ENCODE measurements at regions not wholly inside any gene's neighbourhood (a gene's known extent, or its start where the extent isn't known, plus 50 kb on each side); places are given as distances from the start of the nearest gene placed in this dataset.

DNA sequence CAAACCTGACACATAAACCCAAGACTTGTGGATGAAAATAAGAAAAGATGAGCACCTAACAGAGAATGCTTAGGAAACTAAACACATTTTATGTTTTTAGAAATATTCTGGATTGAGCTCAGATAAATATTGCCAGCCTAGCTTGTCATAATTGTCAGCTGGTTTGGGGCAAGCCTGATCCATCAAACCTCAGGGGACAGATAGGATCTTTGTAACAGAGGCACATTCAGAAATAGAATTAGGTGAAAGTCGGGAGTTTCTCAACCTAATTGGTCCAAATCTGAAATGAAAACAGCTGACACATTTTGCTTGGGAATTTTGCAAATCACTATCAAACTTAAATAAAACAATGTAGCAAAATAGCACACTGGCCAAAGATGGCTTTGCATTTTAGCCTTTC is 503.7 kb downstream of the ANXA1 start:
- DNase-seq (ENCODE audit: low read depth) = no peak

DNA sequence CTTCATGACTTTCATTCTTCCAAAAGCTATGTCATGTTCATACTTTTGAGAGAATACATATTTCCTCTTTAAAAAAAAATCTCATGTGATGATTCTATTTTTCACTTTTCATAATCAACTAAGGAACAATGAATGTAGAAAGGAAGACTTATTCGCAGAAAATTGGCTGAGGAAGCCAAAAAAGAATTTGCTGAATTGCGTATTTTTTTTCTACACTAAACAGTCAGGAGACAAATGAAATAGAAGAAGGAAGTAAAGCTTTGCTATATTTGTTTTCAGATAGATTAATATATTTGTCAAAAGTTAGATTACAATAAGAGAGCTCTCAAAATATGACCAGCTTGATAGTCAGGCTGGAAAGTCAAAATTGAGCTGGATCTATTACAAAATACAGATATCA is 504.2 kb downstream of the ANXA1 start:
- no peak for DNase-seq (ENCODE audit: low read depth)

DNA sequence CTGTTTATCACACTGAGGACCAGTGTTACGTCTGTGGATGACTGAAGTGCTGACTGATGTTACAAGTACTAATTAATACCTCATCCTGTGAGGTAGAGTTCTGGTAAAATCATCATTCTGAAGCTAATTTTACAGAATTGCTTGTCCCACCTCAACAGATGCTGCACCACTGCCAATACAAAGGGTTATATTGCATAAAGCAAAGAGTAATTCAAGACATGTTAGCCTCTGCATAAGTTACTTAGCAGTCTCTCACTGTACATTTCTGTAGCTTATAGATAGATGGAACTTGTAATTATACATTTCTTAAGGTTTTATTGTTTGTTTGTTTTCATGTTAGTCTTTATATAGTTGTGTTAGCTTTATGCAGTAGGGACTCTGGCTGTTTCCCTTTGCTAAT is 513.6 kb downstream of the ANXA1 start:
- DNase-seq (ENCODE audit: low read depth) = no peak

GRCh38 chr9:73667749-73668148 is 516.1 kb downstream of the ANXA1 start:
- no peak for DNase-seq (ENCODE audit: low read depth)

DNA sequence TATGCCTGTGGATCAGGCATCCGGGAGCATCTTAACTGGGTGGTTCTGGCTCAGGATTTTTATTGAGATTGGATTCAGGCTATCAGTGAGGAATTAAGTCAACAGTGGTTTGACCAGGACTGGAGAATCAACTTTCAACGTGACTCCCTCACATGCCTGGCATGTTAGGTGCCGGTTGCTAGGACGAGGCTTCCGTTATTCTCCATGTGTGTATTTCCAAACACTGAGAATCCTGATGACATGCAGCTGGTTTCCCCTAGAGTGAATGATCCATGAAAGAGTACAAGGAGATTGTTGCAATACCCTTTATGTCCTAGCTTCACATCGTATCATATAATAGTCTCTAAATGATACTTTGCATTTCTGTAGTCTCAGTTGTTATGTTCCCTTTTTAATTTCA is 529.2 kb downstream of the ANXA1 start:
- DNase-seq (ENCODE audit: low read depth) = no peak

DNA sequence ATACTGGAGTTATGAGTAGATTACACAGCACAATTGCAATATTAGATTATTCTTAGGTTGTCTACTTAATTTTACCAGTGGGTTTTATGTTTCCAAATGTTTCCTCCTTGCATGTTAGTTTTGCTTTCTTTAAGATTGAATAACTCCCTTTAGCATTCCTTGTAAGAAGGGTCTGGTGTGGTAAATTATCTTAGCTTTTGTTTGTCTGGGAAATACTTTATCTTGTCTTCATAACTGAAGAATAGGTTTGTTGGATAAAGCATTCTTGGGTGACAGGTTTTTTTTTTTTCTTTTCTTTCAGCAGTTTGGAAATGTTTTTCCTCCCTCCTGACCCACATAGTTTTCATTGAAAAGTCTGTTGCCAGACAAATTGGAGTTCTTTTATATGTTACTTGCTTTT is 531.1 kb downstream of the ANXA1 start:
- no peak for DNase-seq (ENCODE audit: low read depth)

- no peak for DNase-seq (ENCODE audit: low read depth)
Observed at GRCh38 chr9:73683862-73684591, 532.4 kb downstream of the ANXA1 start.

GRCh38 chr9:73684601-73685000 is 532.9 kb downstream of the ANXA1 start:
- DNase-seq (ENCODE audit: low read depth) = no peak

- DNase-seq (ENCODE audit: low read depth) = no peak
Observed at GRCh38 chr9:73685786-73686185, 534.1 kb downstream of the ANXA1 start.

DNA sequence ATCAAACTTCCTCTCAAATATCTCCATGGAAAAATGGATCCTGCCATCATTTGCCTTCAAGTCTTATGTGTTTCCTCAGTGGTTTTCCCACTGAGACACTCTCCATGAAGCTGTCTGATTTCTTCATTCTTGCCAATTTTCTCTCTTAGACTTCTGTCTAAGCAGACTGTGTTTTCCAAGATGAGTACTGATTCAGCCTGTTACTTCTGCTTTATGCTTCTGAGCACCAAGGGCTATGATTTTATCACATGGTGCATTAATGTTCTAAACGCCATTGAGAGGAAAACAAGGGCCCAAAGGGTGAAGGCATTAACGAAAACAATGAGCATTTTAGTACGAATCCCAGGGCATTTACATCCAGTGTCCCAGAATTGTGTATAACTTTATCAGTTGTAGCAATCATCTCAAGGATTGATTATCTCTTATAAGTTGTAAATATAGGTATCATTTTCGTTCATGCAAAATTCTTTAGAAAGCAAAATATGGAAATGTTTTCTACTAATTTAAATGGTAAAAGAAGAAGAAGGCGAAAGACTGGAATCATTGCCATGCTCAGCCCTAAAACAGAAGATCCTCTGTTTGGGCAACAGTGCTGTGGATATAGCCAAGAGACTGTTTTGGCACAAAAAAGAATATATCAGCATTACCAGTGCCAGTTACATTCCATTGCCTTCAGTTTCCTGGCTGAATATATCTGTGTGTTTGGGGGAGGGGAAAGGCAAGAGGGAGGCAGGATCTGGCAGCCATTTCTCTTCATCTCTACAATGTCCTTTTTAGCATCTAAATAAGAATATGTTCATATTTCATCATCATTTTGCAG is 537.6 kb downstream of the ANXA1 start:
- DNase-seq (ENCODE audit: low read depth) = no peak

DNA sequence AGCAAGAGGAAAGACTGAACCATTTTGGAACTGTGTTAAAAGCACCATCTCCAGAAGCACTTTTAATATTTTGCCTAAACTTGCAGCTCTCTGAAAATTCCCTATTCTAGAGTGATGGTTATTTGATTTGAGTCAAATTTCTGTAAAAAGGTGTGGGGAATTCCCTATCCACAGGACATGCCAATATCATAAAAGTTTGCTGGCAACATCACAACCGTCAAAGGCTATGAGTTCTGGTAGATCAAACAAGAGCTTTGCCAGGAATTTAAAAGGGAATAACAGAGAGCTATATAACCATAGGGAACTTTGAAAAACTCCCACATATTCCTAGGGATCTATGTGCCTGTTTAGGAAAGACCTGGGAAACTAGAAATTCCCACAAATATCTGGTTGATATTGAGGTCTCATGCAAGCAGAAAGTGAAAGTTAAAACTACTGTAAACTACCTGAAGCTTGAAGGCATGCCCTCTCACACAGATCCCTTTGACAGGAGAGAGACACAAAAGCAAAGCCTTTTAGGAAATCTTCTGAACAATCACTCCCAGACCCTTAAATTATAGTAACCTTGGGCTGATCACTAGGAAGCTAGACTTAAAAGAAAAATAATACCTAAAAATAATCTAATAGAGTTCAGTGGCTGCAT is 549.9 kb downstream of the ANXA1 start:
- DNase-seq (ENCODE audit: low read depth) = no peak

DNA sequence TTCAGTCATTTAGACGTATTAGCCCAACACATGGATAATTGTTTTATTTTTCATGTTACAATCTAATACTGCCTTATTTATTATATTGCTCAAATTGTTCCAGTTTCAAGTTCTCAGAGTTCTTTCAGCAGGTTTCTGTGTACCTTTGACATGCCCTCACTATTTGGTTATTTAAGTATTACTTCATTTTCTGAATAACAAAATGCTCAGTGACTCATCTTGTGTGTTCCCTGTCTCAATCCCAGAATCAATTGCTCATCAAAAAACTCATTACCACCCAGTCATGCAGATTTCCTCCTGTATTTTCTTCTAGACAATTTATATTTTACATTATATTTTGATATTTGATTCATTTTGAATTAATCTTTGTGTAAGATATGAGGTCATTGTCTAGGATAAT is 562.6 kb downstream of the ANXA1 start:
- no peak for DNase-seq (ENCODE audit: low read depth)

DNA sequence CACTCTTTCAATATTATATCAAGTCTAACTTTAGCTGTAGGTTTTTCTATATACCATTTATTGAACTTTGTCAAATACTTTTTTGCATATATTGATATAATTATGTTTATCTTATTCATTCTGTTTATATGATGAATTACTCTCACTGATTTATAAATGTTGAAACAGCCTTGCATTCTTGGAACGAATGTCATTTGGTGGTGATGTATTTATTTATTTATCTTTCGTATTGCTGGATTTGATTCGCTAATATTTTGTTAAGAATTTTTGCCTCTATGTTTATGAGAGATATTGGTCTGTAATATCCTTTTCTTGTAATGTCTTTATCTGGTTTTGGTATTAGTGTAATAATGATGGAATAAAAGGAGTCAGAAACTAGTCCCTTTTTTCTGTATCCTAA is 563.9 kb downstream of the ANXA1 start:
- no peak for DNase-seq (ENCODE audit: low read depth)

DNA sequence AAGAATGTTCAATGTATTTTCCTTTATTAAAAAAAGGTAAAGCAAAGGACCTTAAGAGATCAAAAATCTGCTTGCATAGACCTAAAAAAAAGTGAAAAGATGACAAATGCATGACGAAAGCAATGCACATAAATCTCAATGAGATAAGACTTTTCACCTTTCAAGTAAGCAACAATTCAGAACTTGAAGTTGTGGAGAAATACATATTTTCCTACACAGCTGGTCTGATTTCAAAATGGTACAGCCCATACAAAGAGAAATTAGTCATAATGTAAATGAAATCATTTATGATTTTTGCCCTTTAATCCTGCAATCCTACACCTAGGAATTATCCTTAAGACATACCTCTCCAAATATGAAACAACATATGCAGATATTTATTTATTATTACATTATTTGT is 568.0 kb downstream of the ANXA1 start:
- DNase-seq (ENCODE audit: low read depth) = no peak

DNA sequence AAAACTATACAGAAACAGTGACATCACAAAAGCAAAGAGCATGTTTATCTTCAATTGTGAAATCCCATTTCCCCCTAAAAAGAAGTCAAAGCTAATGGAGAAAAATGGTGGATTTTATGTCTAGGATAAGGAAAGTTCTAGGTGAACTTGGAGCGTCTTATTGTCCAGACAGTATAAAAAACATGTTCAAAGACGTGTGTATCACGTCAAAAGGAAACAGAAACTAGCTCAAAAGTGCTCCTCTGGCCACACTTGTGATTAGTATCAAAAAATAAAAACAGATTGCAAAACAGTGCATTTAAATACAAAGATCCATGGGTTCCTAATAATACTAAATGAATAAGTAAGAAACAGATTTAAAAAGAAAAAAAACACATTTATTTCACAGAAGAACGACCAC is 568.9 kb downstream of the ANXA1 start:
- DNase-seq (ENCODE audit: low read depth) = no peak

DNA sequence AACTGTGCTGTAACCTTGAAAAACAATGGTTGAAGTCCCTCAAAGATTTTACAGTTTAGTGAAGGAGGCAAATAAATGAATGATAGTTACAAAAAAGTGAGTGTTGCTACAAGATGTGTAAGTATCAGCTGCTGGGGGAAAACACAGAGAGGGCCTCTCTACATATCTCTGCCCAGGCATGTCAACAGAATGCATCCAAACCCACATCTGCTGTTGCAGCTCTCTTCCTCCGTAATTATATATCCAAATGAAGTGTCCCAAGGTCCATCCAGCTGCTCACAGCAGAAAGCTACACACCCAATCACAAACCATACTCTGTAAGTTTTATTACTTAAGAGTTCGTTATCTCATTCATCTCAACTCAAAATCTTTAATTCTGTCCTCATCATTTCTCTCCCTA is 584.6 kb downstream of the ANXA1 start:
- DNase-seq (ENCODE audit: low read depth) = no peak

DNA sequence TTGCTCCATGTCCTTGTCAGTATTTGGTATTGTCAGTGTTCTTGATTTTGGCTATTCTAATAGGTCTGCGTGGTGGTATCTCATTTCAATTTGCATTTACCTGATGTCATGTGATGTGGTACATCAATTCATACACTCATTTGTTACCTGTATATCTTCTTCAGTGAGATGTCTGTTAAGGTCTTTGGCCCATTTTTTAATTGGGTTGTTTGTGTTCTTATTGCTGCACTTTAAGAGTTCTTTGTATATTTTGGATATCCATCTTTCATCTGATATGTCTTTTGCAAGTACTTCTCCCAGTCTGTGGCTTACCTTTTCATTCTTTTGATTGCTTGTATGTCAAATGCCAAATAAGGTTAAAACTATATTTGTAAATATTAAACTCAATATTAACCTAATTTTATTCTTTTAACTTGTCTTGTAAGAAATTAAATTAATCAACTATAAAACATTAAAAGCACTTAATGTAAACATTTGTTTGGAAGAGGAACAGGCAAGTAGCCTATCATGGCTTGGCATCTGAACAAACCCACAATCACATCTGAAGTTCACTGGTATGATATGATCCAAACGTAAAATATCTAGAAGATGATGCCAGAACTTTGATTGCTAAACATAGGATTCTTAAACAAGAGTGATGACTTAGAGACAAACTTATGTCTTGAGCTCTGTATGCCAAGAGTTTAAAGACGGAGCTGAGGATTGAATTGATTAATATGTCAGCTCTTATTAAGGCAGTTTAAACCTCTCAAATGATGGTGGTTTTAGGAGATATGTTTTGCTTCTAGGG is 587.3 kb downstream of the ANXA1 start:
- DNase-seq (ENCODE audit: low read depth) = no peak

GRCh38 chr9:73741316-73741715 is 589.7 kb downstream of the ANXA1 start:
- DNase-seq (ENCODE audit: low read depth) = no peak

- no peak for DNase-seq (ENCODE audit: low read depth)
Observed at GRCh38 chr9:73742412-73742811, 590.7 kb downstream of the ANXA1 start.

DNA sequence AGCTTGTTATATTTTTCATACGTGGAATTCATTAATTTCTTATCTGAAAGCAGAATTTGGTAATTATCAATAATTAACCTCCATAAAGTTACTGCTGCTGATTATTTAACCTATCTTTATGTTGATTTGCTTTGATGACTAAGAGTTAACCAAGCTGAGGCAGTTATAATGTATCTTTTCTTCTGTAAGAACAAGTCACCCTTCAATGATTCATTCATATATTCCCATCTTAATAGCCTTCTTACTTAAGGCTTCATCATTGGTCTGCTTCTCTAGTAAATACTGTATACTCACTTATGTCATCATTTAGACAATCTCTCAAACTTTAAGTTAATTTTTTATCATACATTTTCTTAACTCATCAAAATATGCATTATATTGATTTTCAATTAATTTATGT is 592.2 kb downstream of the ANXA1 start:
- DNase-seq (ENCODE audit: low read depth) = no peak

DNA sequence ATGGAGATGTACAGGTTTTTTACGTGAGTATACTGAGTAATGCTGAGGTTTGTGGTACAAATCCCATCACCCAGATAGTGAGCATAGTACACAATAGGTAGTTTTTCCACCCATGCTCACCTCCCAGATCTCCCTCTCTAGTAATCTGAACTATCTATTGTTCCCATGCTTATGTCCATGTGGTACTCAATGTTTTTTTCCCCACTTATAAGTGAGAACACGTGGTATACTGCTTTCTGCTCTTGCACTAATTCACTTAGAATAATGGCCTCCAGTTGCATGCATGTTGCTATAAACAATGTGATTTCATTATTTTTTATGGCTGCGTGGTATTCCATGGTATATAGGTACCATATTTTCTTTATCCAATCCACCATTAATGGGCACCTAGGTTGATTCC is 593.9 kb downstream of the ANXA1 start:
- no peak for DNase-seq (ENCODE audit: low read depth)

DNA sequence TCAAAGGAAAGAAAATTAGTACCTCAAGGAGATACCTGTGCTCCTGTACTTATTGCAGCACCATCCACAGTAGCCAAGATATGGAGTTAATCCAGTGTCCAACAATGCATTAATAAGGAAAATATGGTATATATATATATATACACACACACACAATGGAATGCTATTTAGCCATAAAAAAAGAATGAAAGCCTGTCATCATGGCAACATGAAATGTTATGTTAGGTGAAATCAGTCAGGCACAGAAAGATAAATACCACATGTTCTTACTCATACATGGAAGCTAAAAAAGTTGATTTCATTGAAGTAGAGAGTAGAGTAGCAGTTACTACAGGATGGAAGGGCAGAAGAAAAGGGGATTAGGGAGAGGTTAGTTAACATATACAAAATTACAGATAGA is 601.5 kb downstream of the ANXA1 start:
- DNase-seq (ENCODE audit: low read depth) = no peak
